ENCODE measurements at regions not wholly inside any gene's neighbourhood (a gene's known extent, or its start where the extent isn't known, plus 50 kb on each side); places are given as distances from the start of the nearest gene placed in this dataset.

- Mint-ChIP-seq H3K27ac (ENCODE audit: unreplicated experiment) (no peak overlapping the region), H3K36me3 (ENCODE audit: low read depth) (no peaks in the 10 kb centered on the region), H3K9me3 (ENCODE audit: low read depth) (no peaks in the 10 kb centered on the region), H3K4me3 (ENCODE audit: unreplicated experiment) (no peak overlapping the region), H3K4me1 (ENCODE audit: low read depth) (no peaks in the 10 kb centered on the region), H3K27me3 (ENCODE audit: low read depth) (peaks cover 4% of the 10 kb centered on the region)
- DNase-seq (ENCODE audit: low spot score) = no peak
- no peak for TF ChIP-seq CTCF (IDR thresholded peaks at IDR 0.05)
Observed at GRCh38 chr2:39998617-39999016, 219.6 kb upstream of the THUMPD2 start.

DNA sequence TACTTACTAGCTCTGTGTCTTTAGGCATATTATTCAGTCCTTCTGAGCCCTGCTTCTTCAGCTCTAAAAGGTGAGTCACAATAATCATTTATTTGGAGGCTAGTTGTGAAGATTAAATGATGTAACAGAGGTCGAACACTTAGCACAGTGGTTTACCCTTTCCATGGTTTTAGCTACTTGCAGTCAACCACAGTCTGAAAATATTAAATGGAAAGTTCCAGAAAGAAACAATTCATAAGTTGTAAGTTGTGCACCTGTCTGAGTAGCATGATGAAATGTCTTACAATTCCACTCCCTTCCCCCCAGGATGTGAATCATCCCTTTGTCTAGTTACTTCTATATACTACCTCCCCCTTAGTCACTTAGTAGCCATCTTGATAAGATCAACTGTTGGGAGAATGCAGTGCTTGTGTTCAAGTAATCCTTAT, 217.6 kb upstream of the THUMPD2 start:
- DNase-seq (ENCODE audit: low spot score) = no peak
- Mint-ChIP-seq H3K9me3 (ENCODE audit: low read depth) (no peaks in the 10 kb centered on the region), H3K27ac (ENCODE audit: unreplicated experiment) (no peak overlapping the region), H3K4me3 (ENCODE audit: unreplicated experiment) (no peak overlapping the region), H3K36me3 (ENCODE audit: low read depth) (no peaks in the 10 kb centered on the region), H3K27me3 (ENCODE audit: low read depth) (peaks cover 4% of the 10 kb centered on the region), H3K4me1 (ENCODE audit: low read depth) (no peaks in the 10 kb centered on the region)
- TF ChIP-seq CTCF (IDR thresholded peaks at IDR 0.05) = no peak

GRCh38 chr2:39995005-39995737, 216.1 kb upstream of the THUMPD2 start:
- TF ChIP-seq CTCF (IDR thresholded peaks at IDR 0.05) = no peak
- Mint-ChIP-seq H3K4me3 (ENCODE audit: unreplicated experiment) (no peak overlapping the region), H3K27ac (ENCODE audit: unreplicated experiment) (no peak overlapping the region), H3K27me3 (ENCODE audit: low read depth) (peaks cover 2% of the 10 kb centered on the region), H3K9me3 (ENCODE audit: low read depth) (no peaks in the 10 kb centered on the region), H3K36me3 (ENCODE audit: low read depth) (no peaks in the 10 kb centered on the region), H3K4me1 (ENCODE audit: low read depth) (no peaks in the 10 kb centered on the region)
- no peak for DNase-seq (ENCODE audit: low spot score)

- Mint-ChIP-seq H3K4me1 (ENCODE audit: low read depth) (no peaks in the 10 kb centered on the region), H3K4me3 (ENCODE audit: unreplicated experiment) (no peak overlapping the region), H3K9me3 (ENCODE audit: low read depth) (no peaks in the 10 kb centered on the region), H3K27ac (ENCODE audit: unreplicated experiment) (no peak overlapping the region), H3K27me3 (ENCODE audit: low read depth) (no peaks in the 10 kb centered on the region), H3K36me3 (ENCODE audit: low read depth) (no peaks in the 10 kb centered on the region)
- TF ChIP-seq CTCF (IDR thresholded peaks at IDR 0.05) = no peak
- DNase-seq (ENCODE audit: low spot score) = no peak
Observed at GRCh38 chr2:39994151-39994550, 215.1 kb upstream of the THUMPD2 start.

- TF ChIP-seq CTCF (IDR thresholded peaks at IDR 0.05) = no peak
- no peak overlapping the region for H3K4me3 Mint-ChIP-seq (ENCODE audit: unreplicated experiment)
- peaks cover 4% of the 10 kb centered on the region for H3K9me3 Mint-ChIP-seq (ENCODE audit: low read depth)
- peaks cover 2% of the 10 kb centered on the region for H3K36me3 Mint-ChIP-seq (ENCODE audit: low read depth)
- no peak for DNase-seq (ENCODE audit: low spot score)
- no peaks in the 10 kb centered on the region for H3K27me3 Mint-ChIP-seq (ENCODE audit: low read depth)
- no peak overlapping the region for H3K27ac Mint-ChIP-seq (ENCODE audit: unreplicated experiment)
- no peaks in the 10 kb centered on the region for H3K4me1 Mint-ChIP-seq (ENCODE audit: low read depth)
Observed at GRCh38 chr2:39991298-39991697, 212.2 kb upstream of the THUMPD2 start.
